GM19463 (cell line): ENCODE measurements at regions not wholly inside any gene's neighbourhood (a gene's known extent, or its start where the extent isn't known, plus 50 kb on each side); places are given as distances from the start of the nearest gene placed in this dataset.

Experiments used
- ATAC-seq: cut with Tn5 transposase; IDR thresholded peaks from one replicate; pipeline ENCODE4 v1.9.1; 2021; ENCODE audit warnings: mild to moderate bottlenecking, moderate library complexity; ENCODE audit not compliant: unreplicated experiment

DNA sequence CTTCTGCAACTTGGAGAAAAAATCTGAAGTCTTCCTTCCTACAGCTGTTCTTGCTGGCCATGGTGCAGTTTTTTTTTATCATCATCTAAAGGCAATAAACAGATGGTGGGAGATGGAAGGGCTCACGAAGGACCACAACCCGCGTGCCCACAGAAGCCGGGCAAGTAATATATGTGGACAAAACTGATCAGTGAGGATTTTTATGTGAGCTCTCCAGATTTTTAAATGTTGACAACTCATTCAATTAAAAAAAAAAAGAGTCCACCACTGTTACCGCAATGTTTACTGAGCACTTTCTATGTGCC is 55.9 kb upstream of the CREB1 start:
- no peak for ATAC-seq

DNA sequence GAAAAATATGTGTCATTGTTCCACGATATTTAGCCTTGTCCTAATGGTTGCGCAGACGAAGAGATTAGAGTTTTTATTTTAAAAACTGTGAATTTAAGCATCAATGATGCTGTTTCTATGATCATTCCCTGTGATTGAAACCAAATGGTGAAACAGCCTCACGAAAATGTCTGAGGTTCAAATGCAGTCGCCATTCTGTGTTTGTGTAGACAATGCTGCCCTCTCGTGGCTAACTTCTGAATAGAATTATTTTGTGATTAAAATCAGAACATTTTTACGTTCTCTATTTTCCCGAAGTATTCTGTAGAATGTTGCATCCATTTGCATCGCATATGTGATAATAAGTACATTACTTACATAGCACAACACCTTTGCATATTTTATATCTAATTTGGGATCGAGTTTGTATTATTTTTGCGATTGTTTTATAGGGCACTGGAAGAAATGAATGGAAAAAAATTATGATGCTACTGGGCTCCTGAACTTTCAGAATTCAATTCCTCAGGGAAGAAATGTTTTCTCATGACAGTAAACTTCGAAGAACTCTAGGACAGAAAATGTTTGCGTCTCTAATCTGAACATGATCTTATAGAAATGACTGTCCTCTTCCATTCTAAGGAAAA is 54.8 kb upstream of the CREB1 start:
- ATAC-seq = no peak

DNA sequence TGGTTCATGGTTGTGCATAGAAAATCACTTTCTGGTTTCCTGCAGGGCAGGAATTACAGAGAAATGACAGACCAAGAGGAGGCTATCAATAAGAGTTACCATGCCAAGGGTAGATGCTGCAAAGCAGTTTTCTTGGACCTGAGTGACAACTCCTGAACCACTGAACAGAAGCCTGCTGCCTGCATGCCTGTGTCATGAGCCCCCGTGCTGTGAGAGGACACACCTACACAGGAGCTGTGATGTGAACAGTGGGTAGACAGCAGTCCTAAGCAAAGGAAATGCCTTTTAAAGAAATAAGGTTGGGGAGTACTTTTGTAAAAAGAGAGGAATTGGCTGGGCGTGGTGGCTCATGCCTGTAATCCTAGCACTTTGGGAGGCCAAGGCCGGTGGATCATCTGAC is 54.2 kb upstream of the CREB1 start:
- no peak for ATAC-seq

DNA sequence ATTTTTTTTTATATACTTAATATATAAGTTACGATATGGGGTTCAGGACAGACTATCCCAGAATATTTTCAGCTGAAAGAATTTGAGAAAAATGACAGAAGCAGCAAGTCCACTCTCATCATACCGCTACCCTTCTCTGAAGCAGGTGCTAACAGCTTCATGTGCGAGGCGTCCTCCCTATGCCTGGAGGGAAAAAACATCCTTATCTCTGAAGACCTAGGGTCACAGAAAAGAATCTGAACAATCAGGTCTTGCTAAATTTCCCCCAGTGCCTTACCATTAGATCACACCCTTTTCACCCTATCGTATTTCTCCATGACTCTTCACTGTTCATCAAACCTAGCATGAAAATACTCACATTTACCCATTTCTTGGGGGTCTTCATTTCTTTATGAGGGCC is 51.9 kb upstream of the CREB1 start:
- no peak for ATAC-seq

GRCh38 chr2:207478572-207478971 is 51.2 kb upstream of the CREB1 start:
- ATAC-seq = no peak

GRCh38 chr2:207479198-207479785 is 50.5 kb upstream of the CREB1 start:
- no peak for ATAC-seq
